ENCODE measurements at regions not wholly inside any gene's neighbourhood (a gene's known extent, or its start where the extent isn't known, plus 50 kb on each side); places are given as distances from the start of the nearest gene placed in this dataset.

DNA sequence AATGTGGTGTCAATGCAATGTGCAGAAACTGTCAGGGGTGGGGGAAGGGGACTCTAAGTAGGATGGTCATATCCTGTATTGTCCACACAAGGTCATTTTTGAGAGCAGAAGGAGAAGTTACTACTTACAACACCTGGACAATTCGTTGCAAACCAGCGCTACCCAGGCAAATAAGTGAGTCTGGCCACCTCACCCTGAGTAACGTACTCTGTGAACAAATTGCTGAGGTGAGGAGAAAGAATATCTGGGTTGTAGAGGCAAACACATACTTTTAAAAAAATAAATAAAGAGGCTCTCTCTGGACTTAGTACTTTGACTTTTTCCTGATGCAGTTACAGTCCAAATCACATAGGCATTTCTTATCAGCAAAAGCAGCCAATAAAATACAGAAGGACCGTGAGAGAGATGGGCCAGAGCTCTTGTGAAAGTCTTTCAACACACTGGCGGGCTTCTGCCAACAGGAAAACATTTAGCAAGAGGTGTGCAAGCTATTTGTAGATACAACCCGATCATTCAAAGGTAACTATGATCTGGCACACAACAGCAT, 268.2 kb upstream of the ID2 start:
- Mint-ChIP-seq H3K9me3 (no peaks in the 10 kb centered on the region), H3K4me1 (peaks cover 9 to 10% of the 10 kb centered on the region in 2 experiments), H3K27ac (peak overlapping the region in 1 of 3 experiments; percentile 44; a peak in 1 of 7 replicates), H3K27me3 (ENCODE audit: low read depth) (peaks cover 5% of the 10 kb centered on the region), H3K4me3 (no peak overlapping the region), H3K36me3 (ENCODE audit: insufficient read depth in 1 of 3, low read depth in 3 of 3) (no peaks in the 10 kb centered on the region)
- H2AFZ ChIP-seq (ENCODE audit: low read length) = no peak overlapping the region
- no peak overlapping the region for H3K14ac ChIP-seq (ENCODE audit: insufficient read depth, low read length)
- no peak overlapping the region for H4K5ac ChIP-seq (ENCODE audit: insufficient read length, low read depth, low read length)
- no peak overlapping the region for H3T11ph ChIP-seq (ENCODE audit: low read length)
- H2BK5ac ChIP-seq (ENCODE audit: insufficient read length, low read length) = no peak overlapping the region
- no peak overlapping the region for H2AK5ac ChIP-seq (ENCODE audit: insufficient read length, low read length)
- no peak overlapping the region for H2BK20ac ChIP-seq (ENCODE audit: low read depth, low read length, poor library complexity, severe bottlenecking)
- no peaks in the 10 kb centered on the region for H3K4me1 ChIP-seq (ENCODE audit: insufficient read depth, low read length)
- no peak for DNase-seq
- no peak overlapping the region for H4K91ac ChIP-seq (ENCODE audit: insufficient read length, low read depth, low read length)
- no peak overlapping the region for H3K23ac ChIP-seq (ENCODE audit: insufficient read length, low read depth, low read length)
- H4K20me1 ChIP-seq (ENCODE audit: control insufficient read depth, insufficient read depth, insufficient read length) = no peaks in the 10 kb centered on the region
- H3K27ac ChIP-seq (ENCODE audit: insufficient read length, low read depth, low read length) = no peak overlapping the region
- H3K4me2 ChIP-seq (ENCODE audit: insufficient read depth, insufficient read length, low read length) = no peak overlapping the region
- H3K23me2 ChIP-seq (ENCODE audit: insufficient read length, low read depth, low read length, poor library complexity, severe bottlenecking) = no peaks in the 10 kb centered on the region
- H2BK120ac ChIP-seq (ENCODE audit: low read depth, low read length, poor library complexity, severe bottlenecking) = no peak overlapping the region
- no peak overlapping the region for H2BK15ac ChIP-seq (ENCODE audit: low read depth, low read length)
- no peak overlapping the region for H3K18ac ChIP-seq (ENCODE audit: insufficient read length, low read depth, low read length)
- no peak overlapping the region for H3K56ac ChIP-seq (ENCODE audit: insufficient read length, low read depth, low read length)
- TF ChIP-seq, protein P1, sequence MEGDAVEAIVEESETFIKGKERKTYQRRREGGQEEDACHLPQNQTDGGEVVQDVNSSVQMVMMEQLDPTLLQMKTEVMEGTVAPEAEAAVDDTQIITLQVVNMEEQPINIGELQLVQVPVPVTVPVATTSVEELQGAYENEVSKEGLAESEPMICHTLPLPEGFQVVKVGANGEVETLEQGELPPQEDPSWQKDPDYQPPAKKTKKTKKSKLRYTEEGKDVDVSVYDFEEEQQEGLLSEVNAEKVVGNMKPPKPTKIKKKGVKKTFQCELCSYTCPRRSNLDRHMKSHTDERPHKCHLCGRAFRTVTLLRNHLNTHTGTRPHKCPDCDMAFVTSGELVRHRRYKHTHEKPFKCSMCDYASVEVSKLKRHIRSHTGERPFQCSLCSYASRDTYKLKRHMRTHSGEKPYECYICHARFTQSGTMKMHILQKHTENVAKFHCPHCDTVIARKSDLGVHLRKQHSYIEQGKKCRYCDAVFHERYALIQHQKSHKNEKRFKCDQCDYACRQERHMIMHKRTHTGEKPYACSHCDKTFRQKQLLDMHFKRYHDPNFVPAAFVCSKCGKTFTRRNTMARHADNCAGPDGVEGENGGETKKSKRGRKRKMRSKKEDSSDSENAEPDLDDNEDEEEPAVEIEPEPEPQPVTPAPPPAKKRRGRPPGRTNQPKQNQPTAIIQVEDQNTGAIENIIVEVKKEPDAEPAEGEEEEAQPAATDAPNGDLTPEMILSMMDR (conservative IDR thresholded peaks at IDR 0.05) = no peak
- no peaks in the 10 kb centered on the region for H3K9me3 ChIP-seq (ENCODE audit: control insufficient read depth, low read depth, low read length)
- no peak overlapping the region for H4K8ac ChIP-seq (replicated peaks; ENCODE audit: insufficient read length, low read depth, low read length)
- H3K4ac ChIP-seq (ENCODE audit: low read depth, low read length) = no peak overlapping the region
- WGBS (ENCODE audit: extremely low coverage, insufficient read length, low lambda C conversion rate) = no CpG with 5 or more reads among the region's 6 CpGs
- no peaks in the 10 kb centered on the region for H3K79me2 ChIP-seq (ENCODE audit: insufficient read depth, low read length)
- H3K27me3 ChIP-seq (ENCODE audit: insufficient read depth, low read length) = no peaks in the 10 kb centered on the region
- H2BK12ac ChIP-seq (ENCODE audit: insufficient read length, low read depth, low read length) = no peak overlapping the region
- H3K9ac ChIP-seq (ENCODE audit: extremely low read depth, insufficient read length, low read length) = no peak overlapping the region
- H3K79me1 ChIP-seq (ENCODE audit: insufficient read depth, low read depth, low read length, poor library complexity, severe bottlenecking) = no peaks in the 10 kb centered on the region

Measured in H9 (cell line).